HFFc6 (cell line): ENCODE measurements at regions not wholly inside any gene's neighbourhood (a gene's known extent, or its start where the extent isn't known, plus 50 kb on each side); places are given as distances from the start of the nearest gene placed in this dataset.

Experiments
- DNase-seq: peaks from one replicate; pipeline ENCODE4 v3.0.0-alpha.2; 2018
- H3K27ac Mint-ChIP-seq: 2 replicates; pipeline ENCODE4 v1.8.0; 2020; ENCODE audit warnings: mild to moderate bottlenecking, mixed read lengths
- H3K27me3 Mint-ChIP-seq: 2 replicates; pipeline ENCODE4 v1.8.0; 2021; ENCODE audit warnings: mild to moderate bottlenecking, moderate library complexity, mixed read lengths; ENCODE audit not compliant: insufficient read depth
- H3K36me3 Mint-ChIP-seq: 2 replicates; pipeline ENCODE4 v1.8.0; 2021; ENCODE audit warnings: low read depth, mixed read lengths
- H3K4me1 Mint-ChIP-seq: 2 replicates; pipeline ENCODE4 v1.8.0; 2020; ENCODE audit warnings: low read depth, mixed read lengths
- H3K4me3 Mint-ChIP-seq: 2 replicates; pipeline ENCODE4 v1.8.0; 2020; ENCODE audit warnings: mild to moderate bottlenecking, moderate library complexity, mixed read lengths
- H3K9me3 Mint-ChIP-seq: 2 replicates; pipeline ENCODE4 v1.8.0; 2020; ENCODE audit warnings: mild to moderate bottlenecking, mixed read lengths
- TF ChIP-seq, protein P1 (sequence below): fragments of 200-600 bp; sonication (generic); IDR thresholded peaks from 2 replicates; pipeline ENCODE4 v1.5.0; 2021; ENCODE audit warnings: antibody characterized with exemption, mild to moderate bottlenecking

- Mint-ChIP-seq H3K9me3 (no peaks in the 10 kb centered on the region), H3K36me3 (no peaks in the 10 kb centered on the region), H3K4me3 (no peak overlapping the region), H3K27me3 (peaks cover 61% of the 10 kb centered on the region), H3K4me1 (no peaks in the 10 kb centered on the region), H3K27ac (no peak overlapping the region)
- TF ChIP-seq, protein P1, sequence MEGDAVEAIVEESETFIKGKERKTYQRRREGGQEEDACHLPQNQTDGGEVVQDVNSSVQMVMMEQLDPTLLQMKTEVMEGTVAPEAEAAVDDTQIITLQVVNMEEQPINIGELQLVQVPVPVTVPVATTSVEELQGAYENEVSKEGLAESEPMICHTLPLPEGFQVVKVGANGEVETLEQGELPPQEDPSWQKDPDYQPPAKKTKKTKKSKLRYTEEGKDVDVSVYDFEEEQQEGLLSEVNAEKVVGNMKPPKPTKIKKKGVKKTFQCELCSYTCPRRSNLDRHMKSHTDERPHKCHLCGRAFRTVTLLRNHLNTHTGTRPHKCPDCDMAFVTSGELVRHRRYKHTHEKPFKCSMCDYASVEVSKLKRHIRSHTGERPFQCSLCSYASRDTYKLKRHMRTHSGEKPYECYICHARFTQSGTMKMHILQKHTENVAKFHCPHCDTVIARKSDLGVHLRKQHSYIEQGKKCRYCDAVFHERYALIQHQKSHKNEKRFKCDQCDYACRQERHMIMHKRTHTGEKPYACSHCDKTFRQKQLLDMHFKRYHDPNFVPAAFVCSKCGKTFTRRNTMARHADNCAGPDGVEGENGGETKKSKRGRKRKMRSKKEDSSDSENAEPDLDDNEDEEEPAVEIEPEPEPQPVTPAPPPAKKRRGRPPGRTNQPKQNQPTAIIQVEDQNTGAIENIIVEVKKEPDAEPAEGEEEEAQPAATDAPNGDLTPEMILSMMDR = no peak
- DNase-seq = no peak
These were observed 216.7 kb downstream of the RBM19 start for GRCh38 chr12:113749433-113749815.

DNA sequence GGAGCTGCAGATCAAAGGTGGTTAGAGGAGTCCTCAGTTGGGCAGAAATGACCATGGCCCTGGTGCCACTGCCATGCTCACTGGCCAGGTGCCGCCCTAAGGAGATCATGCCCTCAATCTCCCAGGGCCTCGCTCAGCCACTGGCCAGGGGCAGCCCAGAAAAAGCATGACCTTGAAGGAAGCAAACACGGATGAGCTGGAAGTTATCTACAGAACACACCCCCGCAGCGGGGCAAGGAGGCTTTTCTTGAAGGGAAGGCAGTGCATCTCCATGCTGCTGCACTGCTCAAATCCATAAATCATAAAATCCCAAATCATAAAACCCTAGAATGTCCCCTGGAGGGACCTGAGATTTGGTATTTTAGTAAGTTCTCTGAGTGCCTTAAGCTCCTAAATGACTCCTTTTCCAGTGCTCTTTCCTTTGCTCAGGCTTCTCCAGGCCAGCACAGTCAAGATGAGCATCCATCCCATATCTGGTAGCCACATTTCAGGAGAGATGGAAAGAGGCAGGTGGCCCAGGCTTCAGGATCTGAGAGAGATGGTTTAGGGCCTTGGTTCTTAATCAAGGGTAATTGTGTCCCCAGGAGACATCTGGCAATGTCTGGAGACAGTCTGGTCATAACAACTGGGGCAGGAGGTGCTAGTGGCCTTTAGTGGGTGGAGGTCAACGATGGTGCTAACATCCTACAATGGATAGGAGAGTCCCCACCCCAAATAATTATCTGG, 217.3 kb downstream of the RBM19 start:
- Mint-ChIP-seq H3K9me3 (no peaks in the 10 kb centered on the region), H3K4me3 (no peak overlapping the region)

DNA sequence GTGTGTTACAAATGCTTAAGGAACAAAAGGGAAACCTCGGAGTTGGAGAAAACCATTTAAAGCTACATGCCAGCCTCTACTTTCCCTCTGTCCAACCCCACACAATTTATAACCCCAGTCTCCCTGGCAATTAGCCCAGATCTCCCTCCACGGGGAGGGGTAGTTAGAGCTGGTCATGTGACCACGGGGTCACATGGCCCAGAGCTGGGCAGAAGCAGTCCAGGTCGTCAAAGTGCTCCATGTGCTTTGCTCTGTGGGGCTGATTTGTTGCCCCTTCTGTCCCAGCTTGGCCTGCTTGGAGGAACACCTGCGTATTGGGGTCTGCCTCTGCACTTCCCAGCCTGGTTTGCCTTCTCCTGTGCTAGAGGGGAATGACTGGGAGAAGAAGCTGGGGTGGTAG, 219.1 kb downstream of the RBM19 start:
- Mint-ChIP-seq H3K9me3 (no peaks in the 10 kb centered on the region), H3K27ac (no peak overlapping the region), H3K4me3 (no peak overlapping the region), H3K27me3 (peaks cover 56% of the 10 kb centered on the region), H3K36me3 (no peaks in the 10 kb centered on the region), H3K4me1 (no peaks in the 10 kb centered on the region)
- no peak for DNase-seq
- TF ChIP-seq, protein P1 = no peak

More for the DNA sequence above, 217.3 kb downstream of the RBM19 start:
- Mint-ChIP-seq H3K27ac (no peak overlapping the region), H3K27me3 (peaks cover 58% of the 10 kb centered on the region), H3K4me1 (no peaks in the 10 kb centered on the region), H3K36me3 (no peaks in the 10 kb centered on the region)
- no peak for DNase-seq
- TF ChIP-seq, protein P1 = no peak

GRCh38 chr12:113744802-113745395, 221.2 kb downstream of the RBM19 start:
- Mint-ChIP-seq H3K36me3 (no peaks in the 10 kb centered on the region), H3K9me3 (no peaks in the 10 kb centered on the region; the same call in 1 of the 2 replicates), H3K4me3 (no peak overlapping the region), H3K27ac (no peak overlapping the region), H3K27me3 (peaks cover 46% of the 10 kb centered on the region), H3K4me1 (no peaks in the 10 kb centered on the region)
- TF ChIP-seq, protein P1 = no peak
- no peak for DNase-seq

- TF ChIP-seq, protein P1 = no peak
- H3K4me1 Mint-ChIP-seq = no peaks in the 10 kb centered on the region
- no peak for DNase-seq
- peaks cover 45% of the 10 kb centered on the region for H3K27me3 Mint-ChIP-seq
- H3K9me3 Mint-ChIP-seq = peaks cover 11% of the 10 kb centered on the region
- peaks cover 9% of the 10 kb centered on the region for H3K36me3 Mint-ChIP-seq
- no peak overlapping the region for H3K4me3 Mint-ChIP-seq
- H3K27ac Mint-ChIP-seq = no peak overlapping the region
These were observed 223.3 kb downstream of the RBM19 start for GRCh38 chr12:113742801-113743200.
